Neural crest cell (in vitro differentiated cells): ENCODE measurements at regions not wholly inside any gene's neighbourhood (a gene's known extent, or its start where the extent isn't known, plus 50 kb on each side); places are given as distances from the start of the nearest gene placed in this dataset.

Experiments used
- DNase-seq: peaks from one replicate; pipeline ENCODE4 v3.0.0; 2021; ENCODE audit warnings: low read depth, mixed read lengths, low spot score
- H3K27ac Mint-ChIP-seq: one replicate; pipeline ENCODE4 v1.8.0; 2021; ENCODE audit warnings: mild to moderate bottlenecking, mixed read lengths; ENCODE audit not compliant: unreplicated experiment
- H3K27me3 Mint-ChIP-seq: 2 replicates; pipeline ENCODE4 v1.8.0; 2021; ENCODE audit warnings: low read depth, mild to moderate bottlenecking, mixed read lengths
- H3K36me3 Mint-ChIP-seq: 2 replicates; pipeline ENCODE4 v1.8.0; 2021; ENCODE audit warnings: low read depth, mild to moderate bottlenecking, mixed read lengths
- H3K4me1 Mint-ChIP-seq: 2 replicates; pipeline ENCODE4 v1.8.0; 2021; ENCODE audit warnings: mixed read lengths
- H3K4me3 Mint-ChIP-seq: one replicate; pipeline ENCODE4 v1.8.0; 2021; ENCODE audit warnings: mild to moderate bottlenecking, mixed read lengths
- H3K9me3 Mint-ChIP-seq: 2 replicates; pipeline ENCODE4 v1.8.0; 2021; ENCODE audit warnings: mixed read lengths
- TF ChIP-seq, protein P1 (sequence below): fragments of 200-600 bp; sonication (generic); conservative IDR thresholded peaks from 2 replicates; pipeline ENCODE4 v1.5.0; 2021; ENCODE audit warnings: antibody characterized with exemption, mild to moderate bottlenecking

DNA sequence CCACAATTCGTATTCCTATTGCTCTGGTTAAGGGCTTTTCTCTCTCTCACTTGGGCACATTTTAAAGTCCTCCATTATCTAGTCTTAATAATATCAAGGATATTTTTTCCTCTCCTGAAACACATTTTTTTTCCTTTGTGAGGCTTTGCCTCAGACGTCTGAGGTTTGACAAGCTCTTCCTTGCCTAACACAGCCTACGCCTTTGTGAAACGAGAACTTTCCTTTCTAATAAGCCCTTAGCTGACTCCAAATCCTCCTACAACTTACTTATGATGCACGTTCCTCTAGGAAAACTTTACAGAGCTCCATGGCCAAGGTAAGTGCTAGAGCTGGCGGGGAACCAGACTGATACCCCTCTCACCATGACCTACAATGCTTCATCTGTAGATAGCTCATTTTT, 841.5 kb downstream of the SOCS6 start:
- Mint-ChIP-seq H3K27ac (no peak overlapping the region), H3K36me3 (no peaks in the 10 kb centered on the region), H3K27me3 (peaks cover 24% of the 10 kb centered on the region), H3K9me3 (no peaks in the 10 kb centered on the region), H3K4me1 (no peaks in the 10 kb centered on the region), H3K4me3 (no peak overlapping the region)
- no peak for DNase-seq
- TF ChIP-seq, protein P1, sequence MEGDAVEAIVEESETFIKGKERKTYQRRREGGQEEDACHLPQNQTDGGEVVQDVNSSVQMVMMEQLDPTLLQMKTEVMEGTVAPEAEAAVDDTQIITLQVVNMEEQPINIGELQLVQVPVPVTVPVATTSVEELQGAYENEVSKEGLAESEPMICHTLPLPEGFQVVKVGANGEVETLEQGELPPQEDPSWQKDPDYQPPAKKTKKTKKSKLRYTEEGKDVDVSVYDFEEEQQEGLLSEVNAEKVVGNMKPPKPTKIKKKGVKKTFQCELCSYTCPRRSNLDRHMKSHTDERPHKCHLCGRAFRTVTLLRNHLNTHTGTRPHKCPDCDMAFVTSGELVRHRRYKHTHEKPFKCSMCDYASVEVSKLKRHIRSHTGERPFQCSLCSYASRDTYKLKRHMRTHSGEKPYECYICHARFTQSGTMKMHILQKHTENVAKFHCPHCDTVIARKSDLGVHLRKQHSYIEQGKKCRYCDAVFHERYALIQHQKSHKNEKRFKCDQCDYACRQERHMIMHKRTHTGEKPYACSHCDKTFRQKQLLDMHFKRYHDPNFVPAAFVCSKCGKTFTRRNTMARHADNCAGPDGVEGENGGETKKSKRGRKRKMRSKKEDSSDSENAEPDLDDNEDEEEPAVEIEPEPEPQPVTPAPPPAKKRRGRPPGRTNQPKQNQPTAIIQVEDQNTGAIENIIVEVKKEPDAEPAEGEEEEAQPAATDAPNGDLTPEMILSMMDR, result no peak

DNA sequence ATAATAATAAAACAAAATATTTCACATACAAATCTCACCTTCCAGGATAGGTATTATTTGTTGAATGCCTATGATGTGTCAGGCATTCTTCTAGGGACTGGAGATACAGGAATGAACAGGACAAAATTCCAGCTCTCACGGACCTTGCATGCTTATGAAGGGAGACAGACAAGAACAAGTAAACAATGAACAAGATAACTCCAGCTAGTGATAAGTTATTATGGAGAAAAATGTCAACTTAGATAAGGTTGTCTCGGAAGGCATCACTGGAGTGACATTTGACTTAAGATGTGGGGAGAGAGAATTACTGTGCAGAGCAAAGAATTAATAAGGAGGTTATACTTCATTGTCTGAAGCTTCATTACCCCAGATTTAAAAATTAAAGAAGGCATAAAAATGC, 836.7 kb downstream of the SOCS6 start:
- Mint-ChIP-seq H3K4me1 (no peaks in the 10 kb centered on the region), H3K27me3 (peaks cover 15% of the 10 kb centered on the region), H3K9me3 (peaks cover 12% of the 10 kb centered on the region), H3K27ac (no peak overlapping the region), H3K4me3 (no peak overlapping the region), H3K36me3 (peaks cover 2% of the 10 kb centered on the region)
- TF ChIP-seq, protein P1, result no peak
- DNase-seq, result no peak

DNA sequence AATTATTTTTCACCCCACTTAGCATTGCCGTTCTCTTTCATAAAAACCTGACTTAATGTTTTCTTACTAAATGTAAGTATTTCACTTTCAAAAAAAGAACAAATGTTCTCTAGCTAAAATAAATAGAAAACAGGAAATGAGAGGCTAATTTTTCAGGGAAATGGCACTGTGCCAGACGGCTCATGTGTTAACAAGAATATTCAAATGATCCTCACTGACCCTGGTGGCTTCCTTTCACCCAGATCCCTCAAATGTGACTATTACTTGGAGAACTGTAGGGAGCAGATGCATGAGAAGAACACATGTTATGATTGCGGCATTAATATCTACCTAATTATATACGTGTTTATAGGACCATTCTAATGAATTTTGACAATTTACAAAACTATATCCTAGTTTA, 827.7 kb downstream of the SOCS6 start:
- Mint-ChIP-seq H3K27ac (no peak overlapping the region), H3K9me3 (peaks cover 6% of the 10 kb centered on the region), H3K4me3 (no peak overlapping the region), H3K4me1 (no peaks in the 10 kb centered on the region), H3K27me3 (no peaks in the 10 kb centered on the region), H3K36me3 (peaks cover 2% of the 10 kb centered on the region)
- TF ChIP-seq, protein P1, result no peak
- DNase-seq, result no peak

DNA sequence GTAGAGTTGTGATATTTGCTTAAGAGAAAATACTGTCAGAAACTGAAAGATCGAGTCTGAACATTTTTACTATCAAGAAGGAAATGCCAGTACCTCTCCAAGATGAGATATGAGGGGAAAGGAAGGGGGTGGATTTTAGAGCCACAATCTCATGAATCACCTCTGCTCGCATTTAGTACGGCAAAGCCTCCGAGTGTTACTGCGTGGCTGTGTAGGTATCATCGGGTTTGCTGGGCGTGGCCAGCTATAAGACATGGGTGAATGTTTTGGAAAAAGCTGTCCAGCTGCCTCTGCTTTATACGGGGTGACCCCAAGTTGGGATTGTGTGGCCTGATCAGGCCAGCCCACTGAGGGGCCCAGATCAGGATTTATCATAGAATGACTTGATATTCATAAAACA, 826.4 kb downstream of the SOCS6 start:
- TF ChIP-seq, protein P1, result no peak
- Mint-ChIP-seq H3K36me3 (no peaks in the 10 kb centered on the region), H3K27ac (no peak overlapping the region), H3K4me1 (no peaks in the 10 kb centered on the region), H3K4me3 (no peak overlapping the region), H3K9me3 (no peaks in the 10 kb centered on the region), H3K27me3 (no peaks in the 10 kb centered on the region)
- DNase-seq, result no peak

DNA sequence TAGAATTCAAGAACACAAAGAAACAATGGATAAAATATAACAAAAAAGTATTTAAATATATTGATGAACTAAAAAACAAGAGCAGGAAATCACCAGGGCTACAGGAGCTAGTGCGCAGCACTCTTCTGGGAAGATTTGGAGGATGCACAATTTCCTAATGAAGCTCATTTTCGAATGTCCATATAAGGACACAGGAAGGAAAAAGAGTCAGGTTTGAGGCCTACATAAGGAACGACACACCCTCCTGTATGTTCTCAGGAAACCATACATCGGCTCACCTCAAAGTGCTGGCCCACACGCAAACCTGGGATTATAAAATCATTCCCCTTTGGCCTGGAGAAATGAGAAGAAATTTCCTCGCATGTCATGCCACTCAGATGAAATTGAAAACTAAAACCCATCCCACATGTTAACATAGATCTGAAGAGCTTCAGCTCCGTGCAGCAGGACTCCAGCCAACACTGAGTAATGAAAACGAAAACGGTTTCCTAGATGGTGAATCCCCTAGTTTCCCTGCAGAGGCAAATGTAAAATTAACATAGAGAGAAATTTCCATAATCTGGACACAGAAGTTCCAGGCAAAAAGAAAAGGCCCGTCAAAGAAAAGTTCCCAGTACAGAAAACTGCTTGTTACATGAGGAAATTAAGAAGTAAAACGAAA, 825.8 kb downstream of the SOCS6 start:
- no peak for DNase-seq
- TF ChIP-seq, protein P1, result no peak
- Mint-ChIP-seq H3K27ac (no peak overlapping the region), H3K27me3 (no peaks in the 10 kb centered on the region), H3K4me3 (no peak overlapping the region), H3K4me1 (no peaks in the 10 kb centered on the region), H3K9me3 (no peaks in the 10 kb centered on the region), H3K36me3 (no peaks in the 10 kb centered on the region)
